Kidney epithelial cell (primary cell): ENCODE measurements at regions not wholly inside any gene's neighbourhood (a gene's known extent, or its start where the extent isn't known, plus 50 kb on each side); places are given as distances from the start of the nearest gene placed in this dataset.

Experiments used
- DNase-seq: peaks from one replicate; pipeline ENCODE4 v3.0.0-alpha.2; 2010; ENCODE audit warnings: low read depth
- H3K27me3 ChIP-seq: 2 replicates; pipeline ENCODE4 v1.6.0; 2011; ENCODE audit warnings: low read length; ENCODE audit not compliant: control insufficient read depth, insufficient read depth
- H3K36me3 ChIP-seq: 2 replicates; pipeline ENCODE4 v1.5.1; 2011; ENCODE audit warnings: low read length; ENCODE audit not compliant: control insufficient read depth, insufficient read depth
- H3K4me3 ChIP-seq: 2 replicates; pipeline ENCODE4 v1.5.1; 2011; ENCODE audit warnings: low read depth, mild to moderate bottlenecking, control low read depth, low read length
- TF ChIP-seq, protein P1 (sequence below): IDR thresholded peaks from 2 replicates; pipeline ENCODE4 v1.5.1; 2011; ENCODE audit warnings: mild to moderate bottlenecking, moderate library complexity, low read length, control low read depth, inconsistent platforms; ENCODE audit not compliant: insufficient read depth, poor library complexity, severe bottlenecking

DNA sequence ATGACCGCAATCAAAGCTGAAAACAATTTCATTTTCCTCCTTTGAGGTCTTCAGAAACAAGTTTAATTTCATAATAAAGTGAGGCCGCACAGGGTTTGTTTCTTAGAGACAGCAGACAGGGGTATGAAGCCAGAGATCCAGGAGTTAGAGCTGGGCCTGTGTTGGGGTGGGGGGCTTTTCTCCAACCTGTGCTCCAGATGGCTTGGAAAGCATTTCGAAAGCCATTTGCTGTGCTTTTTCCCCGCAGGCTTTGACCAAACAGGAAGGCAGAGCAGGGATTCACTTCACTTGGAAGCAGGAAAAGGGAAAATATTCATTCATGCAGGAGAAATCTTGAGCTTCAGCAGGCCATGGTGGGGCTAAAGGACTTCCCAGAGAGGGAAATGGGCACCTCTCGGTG is 617.4 kb downstream of the SOX6 start:
- TF ChIP-seq, protein P1, sequence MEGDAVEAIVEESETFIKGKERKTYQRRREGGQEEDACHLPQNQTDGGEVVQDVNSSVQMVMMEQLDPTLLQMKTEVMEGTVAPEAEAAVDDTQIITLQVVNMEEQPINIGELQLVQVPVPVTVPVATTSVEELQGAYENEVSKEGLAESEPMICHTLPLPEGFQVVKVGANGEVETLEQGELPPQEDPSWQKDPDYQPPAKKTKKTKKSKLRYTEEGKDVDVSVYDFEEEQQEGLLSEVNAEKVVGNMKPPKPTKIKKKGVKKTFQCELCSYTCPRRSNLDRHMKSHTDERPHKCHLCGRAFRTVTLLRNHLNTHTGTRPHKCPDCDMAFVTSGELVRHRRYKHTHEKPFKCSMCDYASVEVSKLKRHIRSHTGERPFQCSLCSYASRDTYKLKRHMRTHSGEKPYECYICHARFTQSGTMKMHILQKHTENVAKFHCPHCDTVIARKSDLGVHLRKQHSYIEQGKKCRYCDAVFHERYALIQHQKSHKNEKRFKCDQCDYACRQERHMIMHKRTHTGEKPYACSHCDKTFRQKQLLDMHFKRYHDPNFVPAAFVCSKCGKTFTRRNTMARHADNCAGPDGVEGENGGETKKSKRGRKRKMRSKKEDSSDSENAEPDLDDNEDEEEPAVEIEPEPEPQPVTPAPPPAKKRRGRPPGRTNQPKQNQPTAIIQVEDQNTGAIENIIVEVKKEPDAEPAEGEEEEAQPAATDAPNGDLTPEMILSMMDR = no peak

DNA sequence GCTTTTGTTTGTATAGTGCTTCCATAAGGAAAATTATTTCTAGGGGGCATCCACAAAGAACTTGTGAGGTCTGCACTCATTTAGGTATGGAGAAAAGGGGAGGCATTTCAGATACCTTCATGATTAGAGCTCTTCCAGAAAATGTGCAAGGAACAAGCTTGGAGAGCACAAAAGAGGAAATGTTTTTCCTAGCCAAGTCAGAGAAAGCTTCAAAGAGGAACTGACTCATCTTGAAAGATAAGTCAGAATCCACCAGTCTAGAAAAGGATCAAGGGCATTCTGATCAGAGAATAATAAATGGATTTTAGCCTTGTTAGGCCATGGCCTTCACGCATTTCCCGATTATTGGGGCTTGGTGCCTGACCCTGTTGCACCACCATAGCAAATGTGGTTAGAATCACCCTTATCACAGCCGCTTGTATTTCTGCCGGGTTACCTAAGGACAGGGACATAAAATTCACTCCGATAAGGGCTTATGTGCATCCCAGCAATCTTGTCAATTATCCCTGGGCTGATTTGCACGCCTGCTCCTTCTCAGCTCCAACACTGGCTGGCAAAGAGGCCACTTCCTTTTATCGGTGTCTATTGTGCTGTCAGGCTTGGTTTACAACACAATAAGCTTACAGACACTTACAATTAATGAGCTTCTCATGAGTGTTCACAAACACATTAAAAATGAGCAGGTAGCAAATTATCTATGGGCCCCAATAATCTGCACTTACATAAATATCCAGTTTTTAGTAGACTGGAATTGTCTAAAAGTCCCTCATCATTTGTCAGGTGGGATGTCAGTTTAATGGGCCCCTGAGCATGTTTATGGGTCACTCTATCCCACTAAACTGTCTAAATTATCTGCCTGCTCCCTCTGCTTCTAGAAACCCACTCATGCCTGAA is 613.5 kb downstream of the SOX6 start:
- Histone ChIP-seq H3K36me3 (no peaks in the 10 kb centered on the region), H3K27me3 (no peaks in the 10 kb centered on the region), H3K4me3 (no peak overlapping the region)
- DNase-seq = no peak
- TF ChIP-seq, protein P1 = no peak

More for the DNA sequence above, 617.4 kb downstream of the SOX6 start:
- H3K27me3 ChIP-seq = no peaks in the 10 kb centered on the region
- no peak for DNase-seq
- no peaks in the 10 kb centered on the region for H3K36me3 ChIP-seq
- no peak overlapping the region for H3K4me3 ChIP-seq

DNA sequence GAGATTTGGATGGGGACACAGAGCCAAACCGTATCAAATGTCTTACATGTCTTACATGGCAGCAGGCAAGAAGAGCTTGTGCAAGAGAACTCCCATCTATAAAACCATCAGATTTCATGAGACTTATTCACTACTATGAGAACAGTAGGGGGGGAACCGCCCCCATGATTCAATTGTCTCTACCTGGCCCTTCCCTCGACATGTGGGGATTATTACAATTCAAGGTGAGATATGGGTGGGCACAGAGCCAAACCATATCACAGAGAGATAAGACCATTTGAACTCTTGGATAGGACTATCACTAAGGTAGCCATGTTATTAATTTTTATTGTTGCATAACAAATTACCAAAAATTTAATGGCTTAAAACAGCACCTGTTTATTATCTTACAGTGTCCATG is 611.7 kb downstream of the SOX6 start:
- Histone ChIP-seq H3K27me3 (no peaks in the 10 kb centered on the region), H3K36me3 (no peaks in the 10 kb centered on the region), H3K4me3 (no peak overlapping the region)
- TF ChIP-seq, protein P1 = no peak
- no peak for DNase-seq

DNA sequence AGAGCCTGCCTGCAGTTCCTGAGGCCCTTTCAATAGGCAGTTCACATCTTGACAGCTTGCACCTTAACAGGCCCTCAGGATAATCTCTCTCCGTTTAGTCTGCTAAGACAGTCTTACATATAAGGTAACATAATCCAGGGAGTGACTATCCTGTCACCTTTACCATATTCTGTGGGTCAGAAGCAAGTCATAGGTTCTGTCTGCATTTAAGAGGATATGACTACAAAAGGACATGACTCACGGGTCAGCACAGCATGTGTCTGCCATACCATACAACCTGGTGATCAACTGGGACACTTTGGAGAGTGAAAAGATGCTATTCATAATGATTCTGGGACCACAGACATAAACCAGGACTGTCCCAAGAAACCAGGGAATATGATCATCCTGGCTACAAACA is 611.1 kb downstream of the SOX6 start:
- TF ChIP-seq, protein P1 = no peak
- DNase-seq = no peak
- Histone ChIP-seq H3K27me3 (no peaks in the 10 kb centered on the region), H3K4me3 (no peak overlapping the region), H3K36me3 (no peaks in the 10 kb centered on the region)

DNA sequence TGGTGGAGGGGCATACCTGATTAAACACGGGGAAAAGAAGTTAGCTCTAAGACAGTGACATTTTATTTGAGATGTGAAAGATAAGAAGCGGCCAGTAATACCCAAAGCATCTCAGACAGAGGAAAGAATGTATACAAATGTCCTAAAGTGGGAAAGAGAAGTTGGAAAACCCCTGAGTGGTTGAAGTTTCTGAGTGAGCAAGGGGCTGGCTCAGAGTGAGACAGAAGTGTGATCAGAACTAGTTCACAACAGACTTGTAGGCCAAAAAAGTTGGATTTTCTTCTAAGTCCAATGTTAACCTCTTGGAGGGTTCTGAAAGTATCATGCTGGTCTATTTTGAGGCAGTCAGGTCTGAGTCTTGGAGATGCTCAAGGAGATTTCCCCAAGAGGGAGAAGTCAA is 608.7 kb downstream of the SOX6 start:
- DNase-seq = no peak
- H3K27me3 ChIP-seq = no peaks in the 10 kb centered on the region
- TF ChIP-seq, protein P1 = no peak
- no peak overlapping the region for H3K4me3 ChIP-seq
- H3K36me3 ChIP-seq = no peaks in the 10 kb centered on the region

DNA sequence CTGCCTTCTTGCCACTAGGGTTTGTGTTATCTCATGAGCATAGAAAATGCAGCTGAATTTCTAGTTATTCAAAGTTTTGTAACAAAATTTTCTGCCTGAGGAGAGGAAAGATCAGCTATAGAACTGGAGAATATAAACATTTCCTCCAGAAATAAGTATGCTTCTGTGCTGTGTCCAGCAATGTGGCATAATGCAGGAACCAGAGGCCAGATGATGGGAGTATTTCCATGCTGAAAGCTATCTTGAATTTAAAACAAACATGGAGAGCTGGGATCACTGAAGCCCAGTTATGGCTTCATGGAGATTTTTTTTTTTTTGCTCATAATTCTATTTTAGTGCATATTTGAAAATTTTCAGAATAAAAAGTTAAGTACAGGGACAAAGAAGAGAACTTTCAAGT is 608.2 kb downstream of the SOX6 start:
- Histone ChIP-seq H3K27me3 (no peaks in the 10 kb centered on the region), H3K4me3 (no peak overlapping the region), H3K36me3 (no peaks in the 10 kb centered on the region)
- no peak for DNase-seq
- TF ChIP-seq, protein P1 = no peak
